ENCODE measurements at regions not wholly inside any gene's neighbourhood (a gene's known extent, or its start where the extent isn't known, plus 50 kb on each side); places are given as distances from the start of the nearest gene placed in this dataset.

- ATAC-seq: no peak; the same call in 2 of the 3 replicates
- no peak for TF ChIP-seq ISL1 (CRISPR knock-in tag; IDR thresholded peaks at IDR 0.05)
- no peak for TF ChIP-seq ZNF70 (CRISPR knock-in tag; IDR thresholded peaks at IDR 0.05)
- no peak for TF ChIP-seq TSHZ2 (CRISPR knock-in tag; IDR thresholded peaks at IDR 0.05)
- no peak for TF ChIP-seq TCF4 (CRISPR knock-in tag; IDR thresholded peaks at IDR 0.05; ENCODE audit: borderline replicate concordance)
- TF ChIP-seq TOX (CRISPR knock-in tag; IDR thresholded peaks at IDR 0.05; ENCODE audit: borderline replicate concordance): no peak
- TF ChIP-seq, protein P1, sequence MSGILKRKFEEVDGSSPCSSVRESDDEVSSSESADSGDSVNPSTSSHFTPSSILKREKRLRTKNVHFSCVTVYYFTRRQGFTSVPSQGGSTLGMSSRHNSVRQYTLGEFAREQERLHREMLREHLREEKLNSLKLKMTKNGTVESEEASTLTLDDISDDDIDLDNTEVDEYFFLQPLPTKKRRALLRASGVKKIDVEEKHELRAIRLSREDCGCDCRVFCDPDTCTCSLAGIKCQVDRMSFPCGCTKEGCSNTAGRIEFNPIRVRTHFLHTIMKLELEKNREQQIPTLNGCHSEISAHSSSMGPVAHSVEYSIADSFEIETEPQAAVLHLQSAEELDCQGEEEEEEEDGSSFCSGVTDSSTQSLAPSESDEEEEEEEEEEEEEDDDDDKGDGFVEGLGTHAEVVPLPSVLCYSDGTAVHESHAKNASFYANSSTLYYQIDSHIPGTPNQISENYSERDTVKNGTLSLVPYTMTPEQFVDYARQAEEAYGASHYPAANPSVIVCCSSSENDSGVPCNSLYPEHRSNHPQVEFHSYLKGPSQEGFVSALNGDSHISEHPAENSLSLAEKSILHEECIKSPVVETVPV (CRISPR knock-in tag; IDR thresholded peaks at IDR 0.05): no peak
- TF ChIP-seq, protein P2, sequence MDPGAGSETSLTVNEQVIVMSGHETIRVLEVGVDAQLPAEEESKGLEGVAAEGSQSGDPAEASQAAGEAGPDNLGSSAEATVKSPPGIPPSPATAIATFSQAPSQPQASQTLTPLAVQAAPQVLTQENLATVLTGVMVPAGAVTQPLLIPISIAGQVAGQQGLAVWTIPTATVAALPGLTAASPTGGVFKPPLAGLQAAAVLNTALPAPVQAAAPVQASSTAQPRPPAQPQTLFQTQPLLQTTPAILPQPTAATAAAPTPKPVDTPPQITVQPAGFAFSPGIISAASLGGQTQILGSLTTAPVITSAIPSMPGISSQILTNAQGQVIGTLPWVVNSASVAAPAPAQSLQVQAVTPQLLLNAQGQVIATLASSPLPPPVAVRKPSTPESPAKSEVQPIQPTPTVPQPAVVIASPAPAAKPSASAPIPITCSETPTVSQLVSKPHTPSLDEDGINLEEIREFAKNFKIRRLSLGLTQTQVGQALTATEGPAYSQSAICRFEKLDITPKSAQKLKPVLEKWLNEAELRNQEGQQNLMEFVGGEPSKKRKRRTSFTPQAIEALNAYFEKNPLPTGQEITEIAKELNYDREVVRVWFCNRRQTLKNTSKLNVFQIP (CRISPR knock-in tag; IDR thresholded peaks at IDR 0.05; ENCODE audit: borderline replicate concordance, low read depth): no peak
- no peak for TF ChIP-seq RARB (CRISPR knock-in tag; IDR thresholded peaks at IDR 0.05)
- TF ChIP-seq GLIS3 (CRISPR knock-in tag; IDR thresholded peaks at IDR 0.05): no peak
- no peak for TF ChIP-seq ZC3H10 (CRISPR knock-in tag; IDR thresholded peaks at IDR 0.05)
- no peak for TF ChIP-seq CSDC2 (CRISPR knock-in tag; IDR thresholded peaks at IDR 0.05)
- no peak for TF ChIP-seq ZNF565 (CRISPR knock-in tag; conservative IDR thresholded peaks at IDR 0.05; ENCODE audit: low read depth)
- TF ChIP-seq ZNF8 (CRISPR knock-in tag; IDR thresholded peaks at IDR 0.05): no peak
- TF ChIP-seq ZFP30 (CRISPR knock-in tag; IDR thresholded peaks at IDR 0.05): no peak
- TF ChIP-seq PATZ1 (CRISPR knock-in tag; IDR thresholded peaks at IDR 0.05; ENCODE audit: borderline replicate concordance): no peak
- no peak for TF ChIP-seq BACH2 (CRISPR knock-in tag; IDR thresholded peaks at IDR 0.05; ENCODE audit: borderline replicate concordance)
- TF ChIP-seq OSR1 (CRISPR knock-in tag; IDR thresholded peaks at IDR 0.05): no peak
- no peak for TF ChIP-seq CREB5 (CRISPR knock-in tag; IDR thresholded peaks at IDR 0.05; ENCODE audit: low read depth)
- no peak for TF ChIP-seq PPARA (CRISPR knock-in tag; IDR thresholded peaks at IDR 0.05; ENCODE audit: borderline replicate concordance)
- TF ChIP-seq ESRRG (CRISPR knock-in tag; IDR thresholded peaks at IDR 0.05): no peak
These were observed 58.5 kb upstream of the MYO10 start for GRCh38 chr5:16994565-16994964.

DNA sequence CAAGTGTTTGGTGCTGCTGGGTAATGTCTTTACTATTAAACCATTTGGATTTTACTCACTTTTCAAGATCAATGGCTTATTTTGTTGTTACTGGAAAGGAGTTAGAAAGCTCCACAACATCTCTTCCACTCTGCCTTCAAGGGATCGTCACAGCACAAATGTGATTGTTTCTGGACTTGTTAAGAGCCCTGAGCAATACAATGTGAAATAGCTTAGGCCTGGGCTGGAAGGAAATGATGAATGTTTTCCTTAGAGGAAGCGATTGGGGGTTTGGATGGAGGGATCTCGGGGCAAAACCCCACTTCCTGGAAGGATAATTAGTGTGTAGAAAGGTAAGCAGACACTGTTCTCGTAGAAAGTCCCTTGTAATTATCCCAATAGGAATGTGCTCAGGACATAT lies 59.3 kb upstream of the MYO10 start:
- no peak for ATAC-seq
- TF ChIP-seq OSR1 (CRISPR knock-in tag; IDR thresholded peaks at IDR 0.05) (no peak), ZFP30 (CRISPR knock-in tag; IDR thresholded peaks at IDR 0.05) (no peak), ZNF8 (CRISPR knock-in tag; IDR thresholded peaks at IDR 0.05) (no peak), ARNTL (CRISPR knock-in tag; IDR thresholded peaks at IDR 0.05; ENCODE audit: borderline replicate concordance, low read depth) (no peak), ESRRG (CRISPR knock-in tag; IDR thresholded peaks at IDR 0.05) (no peak), CREB5 (CRISPR knock-in tag; IDR thresholded peaks at IDR 0.05; ENCODE audit: low read depth) (no peak), ZFP3 (CRISPR knock-in tag; IDR thresholded peaks at IDR 0.05) (no peak), TCF4 (CRISPR knock-in tag; IDR thresholded peaks at IDR 0.05; ENCODE audit: borderline replicate concordance) (no peak), BACH2 (CRISPR knock-in tag; IDR thresholded peaks at IDR 0.05; ENCODE audit: borderline replicate concordance) (no peak), PPARA (CRISPR knock-in tag; IDR thresholded peaks at IDR 0.05; ENCODE audit: borderline replicate concordance) (no peak)
- TF ChIP-seq, protein P2 (CRISPR knock-in tag; IDR thresholded peaks at IDR 0.05; ENCODE audit: borderline replicate concordance, low read depth): no peak
- TF ChIP-seq, protein P1 (CRISPR knock-in tag; IDR thresholded peaks at IDR 0.05): no peak
